ENCODE measurements at regions not wholly inside any gene's neighbourhood (a gene's known extent, or its start where the extent isn't known, plus 50 kb on each side); places are given as distances from the start of the nearest gene placed in this dataset.
"Not testable (repeated sequence)": the region's sequence is repeated elsewhere in the genome, so short reads cannot be mapped to it uniquely, and the experiment has no call there.

GRCh38 chr2:17193433-17193890, 324.8 kb downstream of the RAD51AP2 start:
- DNase-seq (ENCODE audit: low spot score), result not testable (repeated sequence)

GRCh38 chr2:17191223-17191622, 327.0 kb downstream of the RAD51AP2 start:
- no peak for DNase-seq (ENCODE audit: low spot score)

GRCh38 chr2:17190527-17190926, 327.7 kb downstream of the RAD51AP2 start:
- DNase-seq (ENCODE audit: low spot score), result no peak

GRCh38 chr2:17188721-17189120, 329.5 kb downstream of the RAD51AP2 start:
- no peak for DNase-seq (ENCODE audit: low spot score)

GRCh38 chr2:17184512-17184911, 333.7 kb downstream of the RAD51AP2 start:
- DNase-seq (ENCODE audit: low spot score), result no peak

GRCh38 chr2:17182399-17182798, 335.8 kb downstream of the RAD51AP2 start:
- DNase-seq (ENCODE audit: low spot score), result no peak

GRCh38 chr2:17181051-17181752, 337.0 kb downstream of the RAD51AP2 start:
- DNase-seq (ENCODE audit: low spot score), result no peak

GRCh38 chr2:17179145-17179808, 339.0 kb downstream of the RAD51AP2 start:
- DNase-seq (ENCODE audit: low spot score), result no peak

GRCh38 chr2:17177088-17177487, 341.2 kb downstream of the RAD51AP2 start:
- DNase-seq (ENCODE audit: low spot score), result no peak

- DNase-seq (ENCODE audit: low spot score), result peak; percentile 63
These were observed 346.7 kb downstream of the RAD51AP2 start for GRCh38 chr2:17171446-17172049.

GRCh38 chr2:17166506-17166905, 351.7 kb downstream of the RAD51AP2 start:
- no peak for DNase-seq (ENCODE audit: low spot score)

- DNase-seq (ENCODE audit: low spot score), result no peak
These were observed 353.7 kb downstream of the RAD51AP2 start for GRCh38 chr2:17164550-17164949.

- DNase-seq (ENCODE audit: low spot score), result no peak
These were observed 354.6 kb downstream of the RAD51AP2 start for GRCh38 chr2:17163638-17164037.

GRCh38 chr2:17162713-17163112, 355.5 kb downstream of the RAD51AP2 start:
- no peak for DNase-seq (ENCODE audit: low spot score)

GRCh38 chr2:17160594-17160993, 357.6 kb downstream of the RAD51AP2 start:
- no peak for DNase-seq (ENCODE audit: low spot score)

- DNase-seq (ENCODE audit: low spot score), result no peak
These were observed 362.2 kb downstream of the RAD51AP2 start for GRCh38 chr2:17156086-17156485.

- DNase-seq (ENCODE audit: low spot score), result no peak
These were observed 368.3 kb downstream of the RAD51AP2 start for GRCh38 chr2:17149945-17150344.

- DNase-seq (ENCODE audit: low spot score), result peak; percentile 36
These were observed 369.7 kb downstream of the RAD51AP2 start for GRCh38 chr2:17148407-17149145.

GRCh38 chr2:17146358-17146757, 371.9 kb downstream of the RAD51AP2 start:
- peak; percentile 12 for DNase-seq (ENCODE audit: low spot score)

GRCh38 chr2:17136877-17137276, 381.4 kb downstream of the RAD51AP2 start:
- no peak for DNase-seq (ENCODE audit: low spot score)

- DNase-seq (ENCODE audit: low spot score), result no peak
These were observed 382.0 kb downstream of the RAD51AP2 start for GRCh38 chr2:17136231-17136630.

GRCh38 chr2:17135619-17136018, 382.6 kb downstream of the RAD51AP2 start:
- no peak for DNase-seq (ENCODE audit: low spot score)

Measured in iPS-NIHi11 (cell line).